NAMALWA (cell line): ENCODE measurements at regions not wholly inside any gene's neighbourhood (a gene's known extent, or its start where the extent isn't known, plus 50 kb on each side); places are given as distances from the start of the nearest gene placed in this dataset.

Experiments
- DNase-seq: peaks from one replicate; pipeline ENCODE4 v3.0.0-alpha.2; 2015; ENCODE audit warnings: low spot score

GRCh38 chr17:72390675-72391508 is 270.1 kb downstream of the SOX9 start:
- DNase-seq, result no peak

GRCh38 chr17:72392056-72393010 is 271.5 kb downstream of the SOX9 start:
- no peak for DNase-seq

- DNase-seq, result no peak
Observed at GRCh38 chr17:72393553-72393952, 272.7 kb downstream of the SOX9 start.

DNA sequence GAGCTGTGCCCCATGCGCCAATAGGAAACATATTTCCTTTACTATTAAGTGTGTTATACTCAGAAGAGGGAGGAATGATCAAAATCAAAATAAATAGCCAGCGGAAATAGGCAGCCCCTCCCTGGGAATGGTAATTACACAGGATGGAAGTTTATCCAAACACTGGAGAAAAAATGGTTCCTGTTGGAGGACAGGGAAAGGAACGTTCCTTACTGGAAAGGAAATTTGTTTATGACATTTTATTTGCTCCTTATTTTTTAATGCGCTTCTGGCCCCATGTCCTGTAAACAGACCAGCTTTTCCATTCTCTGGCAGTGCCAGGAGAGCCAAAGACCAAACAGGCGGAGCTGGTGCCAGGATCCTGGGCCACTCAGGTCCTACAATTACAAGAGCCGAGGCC is 273.7 kb downstream of the SOX9 start:
- DNase-seq, result no peak

- no peak for DNase-seq
Observed at GRCh38 chr17:72396121-72396520, 275.3 kb downstream of the SOX9 start.

- DNase-seq, result no peak
Observed at GRCh38 chr17:72397223-72397667, 276.4 kb downstream of the SOX9 start.

GRCh38 chr17:72397687-72398086 is 276.9 kb downstream of the SOX9 start:
- no peak for DNase-seq

- DNase-seq, result no peak
Observed at GRCh38 chr17:72399023-72399607, 278.3 kb downstream of the SOX9 start.

DNA sequence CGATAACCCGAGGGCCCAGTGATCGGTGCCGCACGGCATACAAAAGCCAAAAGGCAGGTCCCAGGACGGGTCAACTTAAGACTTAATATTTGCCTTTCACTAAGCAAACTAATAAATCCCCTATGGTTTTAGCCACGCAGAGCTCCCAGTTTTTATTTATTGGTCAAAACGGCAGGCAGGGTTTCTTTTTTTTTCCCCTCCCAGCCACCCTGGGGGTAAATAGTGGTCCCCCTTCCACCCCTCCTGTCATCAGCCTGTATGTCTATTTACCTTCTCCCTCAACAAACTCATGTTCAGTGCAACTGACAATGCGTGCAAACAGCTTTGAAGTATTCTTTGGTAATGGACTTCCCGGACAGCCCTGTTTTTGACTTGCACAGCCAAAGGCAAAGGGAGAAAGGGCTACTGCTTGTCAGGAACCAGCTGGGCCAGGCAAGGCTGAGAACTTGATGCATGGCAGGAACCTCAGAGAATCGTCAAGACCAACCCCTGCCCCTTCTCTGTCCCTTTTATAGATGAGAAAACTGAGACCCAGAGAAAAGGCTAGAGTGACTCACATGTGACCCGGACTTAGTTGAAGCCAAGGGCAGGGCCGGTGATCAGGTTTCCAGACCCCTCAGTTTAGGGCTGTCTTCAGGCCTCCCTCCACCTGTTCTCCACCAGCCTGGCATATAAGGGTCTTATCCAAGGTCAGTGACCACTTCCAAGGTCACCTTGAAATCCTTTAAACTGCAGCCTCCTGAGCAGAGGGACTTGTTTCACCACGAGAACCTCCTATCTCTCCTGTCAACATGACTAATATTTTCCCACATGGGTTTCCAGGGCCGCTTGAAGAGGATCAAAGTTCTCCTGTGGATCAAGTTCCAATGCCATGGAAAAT is 279.0 kb downstream of the SOX9 start:
- DNase-seq, result no peak

- DNase-seq, result no peak
Observed at GRCh38 chr17:72400488-72400827, 279.6 kb downstream of the SOX9 start.

- no peak for DNase-seq
Observed at GRCh38 chr17:72400863-72401262, 280.0 kb downstream of the SOX9 start.

DNA sequence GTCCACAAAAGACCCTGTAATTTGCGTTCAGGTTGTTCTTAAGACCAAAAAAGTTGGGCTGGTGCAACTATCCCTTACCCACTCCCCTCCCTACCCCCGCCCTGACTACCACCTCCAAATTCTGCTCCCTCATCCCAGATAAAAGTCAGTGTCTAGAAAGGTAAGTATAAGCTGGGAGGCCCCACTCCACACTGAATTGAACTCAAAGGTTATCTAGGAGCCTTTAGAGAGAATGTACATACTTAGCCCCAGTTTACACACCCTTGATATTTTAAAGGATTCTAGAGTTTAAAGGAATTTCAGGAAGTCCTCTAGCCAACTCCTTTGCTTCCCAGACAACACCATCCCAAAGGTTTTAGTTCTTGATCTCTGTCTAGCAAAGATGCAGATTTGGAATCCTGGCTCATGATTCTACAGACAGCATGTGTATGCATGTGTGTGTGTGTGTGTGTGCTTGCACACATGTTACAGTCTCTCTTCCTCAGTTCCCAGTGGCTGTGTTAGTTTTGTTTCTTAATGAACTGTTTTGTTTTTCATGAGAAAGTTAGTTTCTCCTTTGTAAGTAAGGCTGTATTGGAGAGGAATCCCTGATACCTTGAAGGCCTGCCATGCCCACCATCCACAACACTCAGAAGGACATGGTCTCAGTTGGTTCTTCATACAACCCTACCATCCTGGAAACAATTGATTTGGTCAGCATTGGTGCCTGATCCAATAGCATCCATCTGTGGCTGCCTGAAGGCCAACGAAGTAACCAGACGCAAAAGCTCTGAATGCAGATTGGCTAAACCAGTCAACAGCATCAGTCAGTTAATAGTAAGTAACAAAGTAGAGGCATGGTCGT is 281.3 kb downstream of the SOX9 start:
- no peak for DNase-seq

DNA sequence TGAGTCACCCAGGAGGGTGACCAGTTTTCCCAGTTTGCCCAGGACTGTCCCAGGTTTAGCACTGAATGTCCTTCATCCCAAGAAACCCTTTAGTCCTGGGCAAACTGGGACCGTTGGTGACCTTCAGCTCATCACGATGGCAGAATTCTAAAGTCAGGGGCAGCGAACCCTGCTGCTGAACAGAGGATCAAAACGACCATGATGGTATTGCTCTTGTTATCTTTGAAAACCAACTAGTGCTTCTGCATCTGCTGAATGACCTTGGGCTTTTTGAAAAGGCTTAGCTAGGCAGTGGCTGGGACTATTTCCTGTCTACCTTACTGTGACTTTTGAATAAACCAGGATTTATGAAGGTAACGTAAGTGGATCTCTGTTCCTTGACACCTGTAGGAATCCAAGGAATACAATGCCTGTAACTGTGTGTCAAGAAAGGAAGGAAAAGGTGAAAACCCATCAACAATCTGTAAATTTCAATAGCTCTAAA is 281.9 kb downstream of the SOX9 start:
- DNase-seq, result no peak

DNA sequence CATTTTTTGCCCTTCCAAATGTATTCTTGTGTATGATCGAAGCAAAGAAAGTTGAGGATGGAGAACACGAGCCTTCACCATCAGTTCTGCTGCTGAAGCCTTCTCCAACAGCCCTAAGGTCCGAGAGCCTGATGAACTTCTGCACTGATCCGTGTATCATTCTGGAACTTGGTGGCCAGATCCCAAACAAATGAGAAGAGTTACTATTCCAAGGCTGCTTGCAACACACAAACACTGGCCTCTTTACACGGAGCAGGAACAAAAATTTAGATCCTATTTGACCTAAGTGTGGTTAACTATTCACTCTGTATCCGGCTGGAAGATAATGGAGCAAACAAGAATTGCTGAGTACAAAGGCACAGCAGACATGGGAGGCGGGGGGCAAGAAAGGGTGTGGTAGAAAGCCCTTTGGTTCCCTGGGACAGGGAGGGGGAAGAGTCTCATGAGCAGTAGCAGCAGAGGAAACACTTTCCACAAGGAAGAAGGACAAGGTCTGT is 282.9 kb downstream of the SOX9 start:
- no peak for DNase-seq

- no peak for DNase-seq
Observed at GRCh38 chr17:72404872-72405271, 284.1 kb downstream of the SOX9 start.

DNA sequence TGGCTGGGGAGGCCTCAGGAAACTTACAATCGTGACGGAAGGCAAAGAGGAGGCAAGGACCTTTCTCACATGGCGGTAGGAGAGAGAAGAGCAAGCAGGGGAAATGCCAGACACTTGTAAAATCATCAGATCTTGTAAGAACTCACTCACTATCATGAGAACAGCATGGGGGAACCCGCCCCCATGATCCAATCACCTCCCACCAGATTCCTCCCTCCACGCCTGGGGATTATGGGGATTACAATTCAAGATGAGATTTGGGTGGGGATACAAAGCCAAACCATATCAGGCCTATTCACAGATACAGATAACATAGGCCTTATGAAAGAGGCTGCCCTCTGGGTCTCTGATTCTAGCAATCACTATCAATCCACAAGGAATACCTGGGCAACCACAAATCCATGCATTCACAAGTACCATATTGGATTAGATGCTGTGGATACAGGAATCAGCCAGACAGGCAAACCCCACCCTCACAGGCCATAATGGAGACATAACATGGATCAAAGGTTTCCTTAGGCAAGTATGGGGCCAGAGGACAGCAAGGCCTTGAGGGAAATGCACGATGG is 284.9 kb downstream of the SOX9 start:
- DNase-seq, result no peak

- no peak for DNase-seq
Observed at GRCh38 chr17:72406498-72406897, 285.7 kb downstream of the SOX9 start.

GRCh38 chr17:72407336-72407909 is 286.6 kb downstream of the SOX9 start:
- peak; percentile 40 for DNase-seq

DNA sequence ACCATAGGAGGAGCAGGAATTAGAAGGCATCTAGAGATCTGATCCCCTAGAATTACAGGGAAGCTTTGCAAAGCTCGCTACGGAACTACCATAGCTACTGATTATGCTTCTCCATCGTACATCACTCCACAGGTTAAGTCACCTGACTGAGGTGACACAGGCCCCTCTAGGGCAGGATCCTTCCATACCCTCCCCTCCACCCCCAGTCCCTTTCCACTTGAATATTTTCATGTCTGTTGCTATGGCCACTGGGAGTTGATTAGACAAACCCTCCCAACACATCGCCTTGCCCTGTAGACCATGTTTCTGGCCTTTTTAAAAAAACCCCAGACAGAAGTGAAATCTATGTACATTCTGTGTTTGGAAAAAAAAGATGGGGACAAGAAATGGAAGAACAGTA is 287.1 kb downstream of the SOX9 start:
- DNase-seq, result no peak

DNA sequence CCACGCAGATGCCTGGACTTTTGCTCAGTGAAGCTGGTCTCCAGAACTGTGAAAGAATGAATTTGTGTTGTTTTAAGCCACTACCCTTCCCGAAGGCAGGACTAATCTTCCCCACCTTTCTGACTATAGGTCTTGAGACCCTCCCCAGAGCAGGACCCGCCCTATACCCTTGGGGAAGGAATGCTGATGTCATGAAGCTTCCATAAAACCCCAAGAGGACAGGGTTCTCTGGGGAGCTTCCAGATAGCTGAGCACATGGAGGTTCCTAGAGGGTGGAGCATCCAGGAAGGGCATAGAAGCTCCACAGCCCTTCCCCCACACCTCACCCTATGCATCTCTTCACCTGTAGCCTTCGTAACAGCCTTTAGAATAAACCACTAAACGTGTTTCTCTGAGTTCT is 287.8 kb downstream of the SOX9 start:
- DNase-seq, result no peak
